LHCN-M2 (cell line): ENCODE measurements at regions not wholly inside any gene's neighbourhood (a gene's known extent, or its start where the extent isn't known, plus 50 kb on each side); places are given as distances from the start of the nearest gene placed in this dataset.
"Not testable (repeated sequence)": the region's sequence is repeated elsewhere in the genome, so short reads cannot be mapped to it uniquely, and the experiment has no call there.

Source experiments
- DNase-seq: peaks from one replicate; pipeline ENCODE4 v3.0.0-alpha.2; 2012; ENCODE audit warnings: low read depth

DNA sequence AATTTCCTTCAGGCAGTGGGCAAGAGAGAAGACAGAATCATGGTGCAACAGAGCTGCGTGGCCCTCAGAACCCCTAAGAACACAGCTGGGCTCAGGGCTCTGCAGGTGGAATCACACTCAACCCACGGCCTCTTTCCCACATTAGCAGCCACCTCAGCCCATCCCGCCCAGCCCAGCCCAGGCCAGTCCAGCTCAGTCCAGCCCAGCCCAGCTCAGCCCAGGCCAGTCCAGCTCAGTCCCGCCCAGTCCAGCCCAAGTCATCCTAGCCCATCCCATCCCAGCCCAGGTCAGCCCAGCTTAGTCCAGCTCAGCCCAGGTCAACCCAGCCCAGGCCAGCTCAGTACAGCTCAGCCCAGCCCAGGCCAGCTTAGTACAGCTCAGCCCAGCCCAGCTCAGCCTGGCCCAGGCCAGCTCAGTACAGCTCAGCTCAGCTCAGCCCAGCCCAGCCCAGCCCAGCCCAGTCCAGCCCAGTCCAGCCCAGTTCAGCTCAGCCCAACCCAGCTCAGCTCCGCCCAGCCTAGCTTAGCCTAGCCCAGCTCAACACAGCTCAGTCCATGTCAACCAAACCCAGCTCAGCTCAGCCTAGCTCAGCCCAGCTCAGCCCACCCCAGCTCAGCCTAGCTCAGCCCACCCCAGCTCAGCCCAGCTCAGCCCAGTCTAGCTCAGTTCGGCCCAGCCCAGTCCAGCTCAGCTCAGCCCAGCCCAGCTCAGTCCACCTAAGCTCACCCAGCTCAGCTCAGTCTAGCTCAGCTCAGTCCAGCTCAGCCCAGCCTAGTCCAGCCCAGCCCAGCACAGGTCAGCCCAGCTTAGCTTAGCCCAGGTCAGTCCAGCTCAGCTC is 183.1 kb downstream of the TMEM121 start:
- no peak for DNase-seq

DNA sequence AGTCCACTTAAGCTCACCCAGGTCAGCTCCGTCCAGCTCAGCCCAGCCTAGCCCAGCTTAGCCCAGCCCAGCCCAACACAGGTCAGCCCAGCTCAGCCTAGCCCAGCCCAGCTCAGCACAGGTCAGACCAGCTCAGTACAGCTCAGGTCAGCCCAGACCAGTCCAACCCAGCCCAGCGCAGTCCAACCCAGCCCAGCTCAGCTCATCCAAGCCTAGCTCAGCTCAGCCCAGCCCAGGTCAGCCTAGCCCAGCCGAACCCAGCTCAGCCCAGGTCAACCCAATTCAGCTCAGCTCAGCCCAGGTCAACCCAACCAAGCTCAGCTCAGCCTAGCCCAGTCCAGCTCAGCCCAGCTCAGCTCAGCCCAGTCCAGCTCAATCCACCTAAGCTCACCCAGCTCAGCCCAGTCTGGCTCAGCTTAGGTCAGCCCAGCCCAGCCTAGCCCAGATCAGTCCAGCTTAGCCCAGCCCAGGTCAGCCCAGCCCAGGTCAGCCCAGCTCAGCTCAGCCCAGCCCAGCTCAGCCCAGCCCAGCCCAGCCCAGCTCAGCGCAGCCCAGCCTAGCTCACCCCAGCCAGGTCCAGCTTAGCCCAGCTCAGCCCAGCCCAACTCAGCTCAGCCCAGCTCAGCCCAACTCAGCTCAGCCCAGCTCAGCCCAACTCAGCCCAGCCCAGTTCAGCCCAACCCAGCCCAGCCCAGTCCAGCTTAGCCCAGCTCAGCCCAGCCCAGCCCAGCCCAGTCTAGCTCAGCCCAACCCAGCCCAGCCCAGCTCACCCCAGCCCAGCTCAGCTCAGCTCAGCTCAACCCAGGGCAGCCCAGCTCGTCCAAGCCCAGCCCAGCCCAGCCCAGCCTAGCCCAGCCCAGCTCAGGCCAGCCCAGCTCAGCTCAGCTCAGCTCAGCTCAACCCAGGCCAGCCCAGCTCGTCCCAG is 184.0 kb downstream of the TMEM121 start:
- no peak for DNase-seq

DNA sequence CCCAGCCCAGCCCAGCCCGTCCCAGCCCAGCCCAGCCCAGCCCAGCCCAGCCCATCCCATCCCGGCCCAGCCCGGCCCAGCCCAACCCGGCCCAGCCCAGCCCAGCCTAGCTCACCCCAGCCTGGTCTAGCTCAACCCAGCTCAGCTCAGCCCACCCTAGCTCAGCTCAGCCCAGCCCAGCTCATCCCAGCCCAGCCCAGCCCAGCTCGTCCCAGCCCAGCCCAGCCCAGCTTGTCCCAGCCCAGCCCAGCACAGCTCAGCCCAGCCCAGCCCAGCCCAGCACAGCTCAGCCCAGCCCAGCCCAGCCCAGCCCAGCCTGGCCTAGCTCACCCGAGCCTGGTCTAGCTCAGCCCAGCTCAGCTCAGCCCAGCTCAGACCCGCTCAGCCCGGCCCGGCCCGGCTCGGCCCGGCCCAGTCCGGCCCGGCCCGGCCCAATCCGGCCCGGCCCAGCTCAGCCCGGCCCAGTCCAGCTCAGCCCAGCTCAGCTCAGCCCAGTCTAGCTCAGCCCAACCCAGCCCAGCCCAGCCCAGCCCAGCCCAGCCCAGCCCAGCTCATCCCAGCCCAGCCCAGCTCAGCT is 184.7 kb downstream of the TMEM121 start:
- DNase-seq, result no peak

DNA sequence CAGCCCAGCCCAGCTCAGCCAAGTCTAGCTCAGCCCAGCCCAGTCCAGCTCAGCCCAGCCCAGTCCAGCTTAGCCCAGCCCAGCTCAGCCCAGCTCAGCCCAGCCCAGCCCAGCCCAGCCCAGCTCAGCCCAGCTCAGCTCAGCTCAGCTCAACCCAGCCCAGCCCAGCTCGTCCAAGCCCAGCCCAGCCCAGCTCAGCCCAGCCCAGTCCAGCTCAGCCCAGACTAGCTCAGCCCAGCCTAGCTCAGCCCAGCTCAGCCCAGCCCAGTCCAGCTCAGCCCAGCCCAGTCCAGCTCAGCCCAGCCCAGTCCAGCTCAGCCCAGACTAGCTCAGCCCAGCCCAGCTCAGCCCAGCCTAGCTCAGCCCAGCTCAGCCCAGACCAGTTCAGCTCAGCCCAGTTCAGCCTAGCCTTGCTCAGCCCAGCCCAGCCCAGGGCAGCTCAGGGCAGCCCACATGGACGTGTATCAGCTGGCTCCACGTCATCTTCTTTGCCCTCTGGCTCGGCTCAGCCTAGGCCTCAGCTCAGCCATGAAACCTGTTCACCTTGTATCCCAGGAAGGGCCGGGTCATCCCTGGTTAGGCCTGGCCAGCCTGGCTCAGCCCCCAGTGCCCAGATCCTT is 185.6 kb downstream of the TMEM121 start:
- DNase-seq, result no peak

DNA sequence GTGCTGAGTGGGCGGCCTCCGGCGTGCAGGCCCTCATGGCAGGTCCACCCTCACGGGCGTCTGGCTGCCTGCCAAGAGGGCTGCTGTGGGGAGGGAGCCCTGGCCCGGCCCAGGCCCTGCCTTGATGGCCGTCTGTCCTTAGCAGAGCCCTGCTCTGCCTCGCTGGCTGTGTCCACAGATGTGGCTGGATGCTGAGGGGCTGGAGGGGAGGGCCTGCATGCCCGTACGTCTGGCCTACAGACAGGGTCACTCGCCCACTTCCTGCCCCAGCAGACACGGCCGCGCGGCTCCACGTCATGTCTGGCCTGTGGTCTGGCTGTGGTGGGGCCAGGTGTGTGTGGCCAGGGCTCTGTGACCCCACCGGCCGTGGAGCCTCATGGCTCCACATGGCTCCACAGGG is 186.3 kb downstream of the TMEM121 start:
- DNase-seq, result not testable (repeated sequence)

DNA sequence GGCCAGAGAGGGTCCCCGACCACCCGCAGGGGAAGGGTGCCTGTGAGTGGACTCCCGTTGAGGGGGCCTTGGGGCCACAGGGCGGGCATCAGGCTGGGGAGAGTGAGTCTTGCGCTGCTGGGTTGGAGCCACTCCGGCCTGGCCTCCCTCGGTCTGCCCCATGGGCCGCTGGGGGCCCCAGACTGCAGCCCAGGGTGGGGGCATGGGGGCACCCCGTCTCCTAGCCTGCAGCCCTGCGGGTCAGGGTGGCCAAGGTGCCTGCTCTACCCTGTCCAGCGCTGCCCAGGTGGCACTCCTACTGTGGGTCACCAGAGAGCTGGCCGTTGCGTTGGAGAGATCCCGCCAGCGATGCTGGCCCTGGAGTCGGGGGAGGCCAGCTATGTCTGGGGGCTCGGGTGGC is 186.8 kb downstream of the TMEM121 start:
- not testable (repeated sequence) for DNase-seq

DNA sequence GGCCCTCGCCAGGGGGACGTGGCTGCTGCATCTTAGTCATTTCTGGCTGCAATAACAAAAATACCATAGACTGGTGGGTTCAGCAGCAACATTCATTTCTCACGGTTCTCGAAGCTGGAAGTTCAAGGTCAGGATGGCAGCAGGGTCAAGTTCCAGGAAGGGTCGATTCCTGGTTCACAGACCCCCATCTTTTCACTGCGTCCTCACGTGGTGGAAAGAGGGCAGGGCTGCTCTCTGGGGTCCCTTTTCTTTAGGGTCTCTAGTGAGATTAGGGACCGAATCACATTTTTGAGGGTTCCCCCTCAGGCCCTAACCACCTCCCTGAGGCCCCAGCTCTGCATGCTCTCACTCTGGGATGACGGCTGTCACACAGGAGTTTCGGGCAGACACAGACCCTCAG is 187.5 kb downstream of the TMEM121 start:
- not testable (repeated sequence) for DNase-seq

DNA sequence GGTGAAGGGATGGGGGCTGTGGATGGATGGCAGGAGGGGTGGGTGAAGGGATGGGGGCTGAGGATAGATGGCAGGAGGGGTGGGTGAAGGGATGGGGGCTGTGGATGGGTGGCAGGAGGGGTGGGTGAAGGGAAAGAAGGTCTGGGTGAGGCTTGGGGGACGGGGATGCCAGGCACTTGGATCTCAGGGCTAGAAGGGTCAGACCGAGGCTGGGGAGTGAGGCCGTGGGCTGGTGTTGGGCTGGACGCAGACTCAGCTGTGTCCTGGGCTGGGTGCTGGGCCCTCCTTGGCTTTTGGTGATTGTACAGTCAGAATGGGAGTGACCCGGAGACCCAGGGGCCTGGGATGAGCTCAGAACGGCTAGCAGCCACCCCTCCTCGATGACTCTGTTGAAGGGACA is 192.4 kb downstream of the TMEM121 start:
- DNase-seq, result not testable (repeated sequence)

DNA sequence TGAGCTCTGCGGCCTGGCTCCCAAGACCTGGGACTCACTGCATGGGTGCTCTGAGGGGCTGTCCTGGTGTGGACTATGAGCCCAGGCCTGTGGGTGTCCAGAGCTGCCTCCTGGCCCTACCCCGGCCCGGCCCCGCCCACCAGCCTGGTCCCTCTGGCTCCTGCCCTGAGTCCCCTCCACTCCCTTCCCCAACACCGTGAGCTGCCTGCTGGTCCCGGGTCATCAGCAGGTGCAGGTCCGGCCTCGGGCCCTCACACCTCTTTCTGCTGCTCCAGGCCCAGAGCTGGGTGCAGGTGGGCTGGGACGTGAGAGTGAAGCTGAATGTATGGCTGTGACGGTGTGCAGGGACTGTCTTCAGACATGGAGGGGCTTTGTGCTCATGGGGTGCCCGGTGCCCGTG is 193.7 kb downstream of the TMEM121 start:
- DNase-seq, result not testable (repeated sequence)

DNA sequence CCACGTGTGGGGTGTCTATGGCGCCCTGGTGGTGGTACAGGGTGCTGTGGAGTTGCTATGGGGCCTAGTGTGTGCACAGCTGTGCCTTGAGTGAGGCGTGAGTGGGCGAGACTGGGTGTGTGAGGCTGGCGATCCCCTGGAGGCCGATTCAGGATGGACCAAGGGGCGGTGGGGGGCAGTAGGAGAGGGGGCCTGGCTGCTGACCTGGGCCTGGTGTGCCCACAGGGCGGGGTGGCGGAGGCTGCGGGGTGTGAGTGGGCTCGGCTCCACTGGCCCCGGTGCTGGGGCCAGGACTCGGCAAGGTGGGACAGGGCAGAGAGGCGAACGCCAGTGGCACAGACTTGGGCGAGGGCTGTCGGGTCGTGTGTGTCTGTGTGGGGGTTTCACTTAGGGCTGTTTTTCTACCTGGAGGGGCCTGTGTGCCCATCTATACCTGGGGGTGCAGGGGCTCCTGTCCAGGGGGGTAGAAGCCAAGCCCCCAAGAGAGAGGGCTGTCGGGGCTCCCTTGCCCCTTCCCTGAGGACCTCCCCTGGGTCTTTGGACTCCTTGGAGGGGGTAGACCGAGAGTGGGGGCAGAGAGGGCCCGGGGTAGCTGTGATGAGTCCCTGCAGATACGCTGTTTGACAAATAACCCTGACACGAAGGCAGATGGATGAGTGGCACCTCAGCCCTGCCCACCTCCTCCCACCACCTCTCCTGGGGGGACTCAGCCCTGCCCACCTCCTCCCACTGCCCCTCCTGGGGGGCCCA is 194.6 kb downstream of the TMEM121 start:
- not testable (repeated sequence) for DNase-seq

DNA sequence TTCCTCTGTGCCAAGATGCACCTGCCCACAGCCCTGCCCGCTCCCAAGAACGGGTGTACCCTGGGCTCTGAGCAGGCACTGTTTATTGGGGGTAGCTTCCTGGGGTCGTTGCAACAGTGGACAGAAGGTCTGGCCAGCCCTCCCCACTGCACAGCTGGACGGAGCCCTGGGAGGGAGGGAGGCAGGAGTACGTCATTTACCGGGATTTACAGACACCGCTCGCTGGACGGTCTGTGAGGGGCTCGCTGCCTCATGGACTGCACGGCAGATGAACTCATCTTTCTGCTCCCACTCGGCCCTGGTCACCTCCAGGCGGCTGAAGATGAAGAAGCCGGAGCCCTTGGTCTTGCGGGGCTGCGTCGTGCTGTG is 195.2 kb downstream of the TMEM121 start:
- not testable (repeated sequence) for DNase-seq

DNA sequence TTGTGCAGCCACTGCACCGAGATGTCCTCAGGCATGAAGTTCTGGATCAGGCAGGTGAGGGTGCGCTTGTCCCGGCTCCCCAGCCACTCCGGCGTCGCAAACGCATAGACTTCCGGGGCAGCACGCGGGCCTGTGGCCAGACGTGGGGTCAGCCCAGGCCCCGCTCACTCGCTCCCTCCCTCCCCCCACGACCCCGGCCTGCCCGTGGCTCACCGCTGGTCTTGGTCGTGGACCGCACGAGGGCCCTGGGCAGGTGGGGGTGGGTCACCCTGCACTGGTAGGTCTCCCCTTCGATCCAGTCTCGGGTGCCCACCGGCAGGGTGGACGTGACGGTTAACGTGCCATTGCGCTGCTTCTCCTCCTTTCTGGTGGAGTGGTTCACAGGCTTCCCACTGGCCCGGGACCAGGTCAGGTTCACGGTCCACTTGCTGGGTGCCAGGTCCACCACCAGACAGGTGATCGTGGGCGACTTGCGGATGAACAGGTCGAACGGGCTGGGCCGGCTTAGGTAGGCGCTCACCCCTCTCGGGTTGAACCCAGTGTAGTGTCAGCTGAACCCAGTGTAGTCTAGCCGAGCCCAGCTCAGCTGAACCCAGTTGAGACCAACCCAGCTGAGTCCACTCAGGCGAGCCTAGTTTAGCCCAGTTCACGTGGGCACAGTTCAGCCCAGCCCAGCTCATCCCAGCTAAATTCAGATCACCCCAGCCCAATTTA is 195.8 kb downstream of the TMEM121 start:
- DNase-seq, result not testable (repeated sequence)

DNA sequence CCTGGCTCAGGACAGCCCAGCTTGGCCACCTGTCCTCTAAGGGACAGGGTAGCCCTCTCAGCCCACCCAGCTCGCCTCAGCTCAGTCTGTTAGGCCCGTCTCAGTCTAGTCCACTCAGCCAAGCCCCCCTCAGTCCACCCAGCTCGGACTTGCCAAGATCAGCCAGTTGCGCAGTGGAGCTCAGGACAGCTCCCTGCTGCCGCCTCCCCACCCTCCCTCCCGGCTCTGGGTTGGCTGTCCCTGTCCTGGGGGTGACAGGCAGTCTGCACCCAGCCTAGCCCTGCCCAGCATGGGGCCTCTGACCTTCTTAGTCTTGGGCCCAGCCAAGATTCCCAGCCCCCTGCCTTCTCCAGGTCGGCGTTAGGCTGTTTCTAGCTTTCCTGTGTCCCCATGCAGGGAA is 196.9 kb downstream of the TMEM121 start:
- DNase-seq, result not testable (repeated sequence)

DNA sequence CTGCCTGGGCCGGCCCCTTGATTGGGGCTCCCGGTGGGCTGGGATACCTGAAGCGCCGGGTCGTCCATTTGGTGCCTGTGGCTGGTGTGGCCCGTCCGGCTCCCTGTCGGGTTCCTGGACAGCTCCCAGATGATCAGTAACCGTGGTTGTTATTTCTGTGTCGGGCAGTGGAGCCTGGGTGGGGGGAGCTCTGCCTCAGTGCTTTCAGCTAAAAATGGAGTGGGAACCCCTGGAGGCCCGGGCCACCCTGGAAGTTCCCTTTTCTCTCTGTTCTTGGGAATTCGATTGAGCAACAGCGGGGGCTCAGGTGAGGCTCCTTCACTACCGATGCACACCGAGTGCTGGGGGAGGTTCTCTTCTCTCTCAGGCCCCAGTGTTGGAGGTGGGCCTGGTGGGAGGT is 197.4 kb downstream of the TMEM121 start:
- not testable (repeated sequence) for DNase-seq

DNA sequence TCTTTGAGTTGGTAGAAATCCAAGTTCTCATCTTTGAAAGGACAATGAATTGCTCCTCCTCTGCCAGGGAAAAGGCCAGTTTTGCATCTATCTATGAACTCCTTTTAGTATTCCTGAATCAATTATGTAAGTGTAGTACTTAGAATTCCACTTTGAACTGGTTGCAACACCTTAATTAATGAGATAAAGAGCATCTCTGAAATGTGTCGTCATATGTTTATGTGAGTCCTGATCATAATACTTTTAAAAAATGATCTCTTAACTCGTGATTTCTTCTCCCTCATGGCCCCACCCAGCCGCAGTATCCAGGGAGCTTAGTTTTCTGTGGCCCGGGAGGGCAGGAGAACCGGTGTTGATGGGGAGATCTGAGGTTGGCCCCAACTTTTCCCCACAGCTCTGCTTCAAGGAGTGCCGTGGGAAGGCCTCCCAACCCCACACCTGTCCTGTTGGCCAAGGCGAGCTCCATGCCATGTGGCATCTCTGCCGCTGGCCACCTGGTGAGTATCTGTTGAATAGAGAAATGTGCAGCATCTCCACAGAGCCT is 203.5 kb downstream of the TMEM121 start:
- DNase-seq, result not testable (repeated sequence)

DNA sequence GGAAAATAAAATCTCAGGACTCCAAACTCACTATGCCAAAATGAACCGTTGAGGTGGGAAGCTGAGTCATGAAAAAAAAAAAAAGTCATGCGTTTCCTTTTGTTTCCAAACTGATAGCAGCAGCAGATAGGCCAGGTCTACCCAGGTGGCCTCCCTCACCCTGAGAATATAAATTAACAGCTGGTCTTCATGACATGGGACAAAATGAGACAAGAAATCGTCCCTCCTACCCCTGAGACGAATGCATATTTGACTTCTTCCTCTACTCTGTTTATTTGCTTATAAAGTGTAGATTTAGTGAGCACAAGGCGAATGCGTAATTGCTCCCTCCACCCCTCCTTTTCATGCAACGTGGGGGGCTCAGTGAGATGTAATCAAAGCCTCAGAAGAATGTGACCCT is 204.3 kb downstream of the TMEM121 start:
- DNase-seq, result not testable (repeated sequence)

DNA sequence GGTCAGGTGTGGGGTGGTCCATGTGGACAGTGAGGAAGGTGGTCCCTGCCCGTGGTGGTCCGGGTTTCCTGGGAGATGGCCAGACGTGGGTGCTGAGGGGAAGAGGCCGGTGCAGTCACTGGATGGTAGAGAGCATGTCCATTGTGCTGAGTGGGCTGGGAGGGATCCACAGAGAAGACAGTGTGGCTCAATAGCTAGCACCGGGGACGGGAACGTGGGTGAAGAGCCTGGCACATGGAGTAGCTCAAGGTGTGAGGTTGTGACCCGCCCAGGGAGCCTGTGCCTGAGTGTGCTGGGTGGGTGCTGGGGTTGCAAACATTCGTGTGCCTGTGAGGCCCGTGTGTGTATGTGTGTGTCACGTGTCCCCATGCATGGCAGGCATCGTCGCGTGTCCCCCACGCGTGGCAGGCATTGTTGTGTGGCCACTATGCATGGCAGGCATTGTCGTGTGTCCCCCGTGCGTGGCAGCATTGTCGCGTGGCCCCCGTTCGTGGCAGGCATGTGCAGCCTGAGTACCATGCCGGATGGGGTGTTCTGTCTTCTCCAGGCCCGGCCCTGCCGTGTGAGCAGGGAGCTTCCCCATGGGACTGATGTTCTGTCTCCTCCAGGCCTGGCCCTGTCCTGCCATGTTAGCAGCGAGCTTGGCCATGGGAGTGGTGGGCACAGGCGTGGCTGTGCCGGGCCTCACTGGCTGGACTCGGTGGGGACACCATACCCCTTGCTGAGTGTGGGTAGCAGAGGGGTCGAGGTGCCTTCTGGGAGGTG is 205.0 kb downstream of the TMEM121 start:
- DNase-seq, result not testable (repeated sequence)

DNA sequence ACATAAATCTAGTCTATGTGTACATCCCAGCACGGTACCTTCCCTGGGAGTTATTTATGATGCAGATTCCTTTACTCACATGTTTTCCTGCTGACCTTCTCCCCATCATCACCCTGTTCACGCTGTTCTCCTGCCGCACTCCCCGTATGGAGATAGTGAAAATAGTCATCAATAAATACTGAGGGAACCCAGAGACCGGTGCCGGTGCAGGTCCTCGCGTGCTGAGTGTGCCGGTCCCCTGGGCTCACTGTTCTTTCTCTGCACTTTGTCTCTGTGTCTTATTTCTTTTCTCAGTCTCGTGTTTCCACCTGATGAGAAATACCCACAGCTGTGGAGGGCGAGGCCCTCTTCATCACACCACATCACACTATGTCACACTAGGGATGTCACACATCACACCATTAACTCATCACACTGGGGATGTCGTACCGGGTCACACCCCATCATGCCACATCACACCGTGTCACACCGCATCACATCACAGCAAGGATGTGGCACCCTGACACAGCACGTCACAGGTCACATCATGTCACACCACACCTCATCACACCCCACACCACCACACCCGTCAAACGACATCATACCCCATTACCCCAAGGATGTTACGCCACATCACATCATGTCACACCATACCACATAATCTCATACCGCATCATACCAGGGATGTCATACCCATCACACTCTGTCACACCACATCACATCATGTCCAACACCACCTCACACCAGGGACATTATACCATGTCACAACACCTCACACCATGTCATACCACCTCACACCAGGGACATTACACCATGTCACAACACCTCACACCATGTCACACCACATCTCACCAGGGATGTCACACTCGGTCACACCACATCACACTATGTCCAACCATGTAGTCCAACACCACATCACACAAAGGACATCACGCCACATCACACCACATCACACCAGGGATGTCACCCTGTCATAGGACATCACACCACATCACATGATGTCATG is 207.0 kb downstream of the TMEM121 start:
- DNase-seq, result no peak
